Stimulated activated CD4-positive, alpha-beta T cell treated with anti-CD3 and anti-CD28 coated beads, TNF-alpha, amount 100 ng/mL, for 24 hours (primary cell): ENCODE measurements at regions not wholly inside any gene's neighbourhood (a gene's known extent, or its start where the extent isn't known, plus 50 kb on each side); places are given as distances from the start of the nearest gene placed in this dataset.
"Not testable (repeated sequence)": the region's sequence is repeated elsewhere in the genome, so short reads cannot be mapped to it uniquely, and the experiment has no call there.

Source experiments
- DNase-seq, 3 experiments: peaks; one replicate each; pipeline ENCODE4 v3.0.0-alpha.2; 2020; ENCODE audit warnings: low read depth in 3 of 3

GRCh38 chr2:16090650-16091575, 150.6 kb downstream of the MYCN start:
- no peak for DNase-seq

- DNase-seq: not testable (repeated sequence)
These were observed 149.1 kb downstream of the MYCN start for GRCh38 chr2:16089491-16089890.

- no peak for DNase-seq
These were observed 148.4 kb downstream of the MYCN start for GRCh38 chr2:16088802-16089112.

GRCh38 chr2:16088035-16088801, 147.9 kb downstream of the MYCN start:
- no peak for DNase-seq

- not testable (repeated sequence) for DNase-seq
These were observed 145.8 kb downstream of the MYCN start for GRCh38 chr2:16086136-16086535.

- DNase-seq: no peak
These were observed 144.7 kb downstream of the MYCN start for GRCh38 chr2:16085073-16085472.

GRCh38 chr2:16084274-16084673, 143.9 kb downstream of the MYCN start:
- DNase-seq: no peak

GRCh38 chr2:16082276-16082675, 141.9 kb downstream of the MYCN start:
- no peak for DNase-seq

- no peak for DNase-seq
These were observed 141.2 kb downstream of the MYCN start for GRCh38 chr2:16081316-16082200.

GRCh38 chr2:16080516-16080915, 140.2 kb downstream of the MYCN start:
- DNase-seq: no peak

- no peak for DNase-seq
These were observed 139.7 kb downstream of the MYCN start for GRCh38 chr2:16080071-16080470.

GRCh38 chr2:16079637-16080036, 139.3 kb downstream of the MYCN start:
- no peak for DNase-seq

- no peak for DNase-seq
These were observed 137.3 kb downstream of the MYCN start for GRCh38 chr2:16077601-16078000.

GRCh38 chr2:16076911-16077310, 136.6 kb downstream of the MYCN start:
- DNase-seq: no peak

- DNase-seq: no peak
These were observed 135.0 kb downstream of the MYCN start for GRCh38 chr2:16075045-16076012.

GRCh38 chr2:16073921-16074425, 133.6 kb downstream of the MYCN start:
- DNase-seq: no peak

- DNase-seq: no peak
These were observed 133.1 kb downstream of the MYCN start for GRCh38 chr2:16073471-16073870.

GRCh38 chr2:16072638-16073290, 132.4 kb downstream of the MYCN start:
- DNase-seq: no peak

GRCh38 chr2:16071865-16072637, 131.7 kb downstream of the MYCN start:
- DNase-seq: no peak
